HG03196 (cell line): ENCODE measurements at regions not wholly inside any gene's neighbourhood (a gene's known extent, or its start where the extent isn't known, plus 50 kb on each side); places are given as distances from the start of the nearest gene placed in this dataset.

ENCODE experiments used
- ATAC-seq: cut with Tn5 transposase; IDR thresholded peaks from one replicate; pipeline ENCODE4 v1.9.1; 2021; ENCODE audit not compliant: unreplicated experiment

DNA sequence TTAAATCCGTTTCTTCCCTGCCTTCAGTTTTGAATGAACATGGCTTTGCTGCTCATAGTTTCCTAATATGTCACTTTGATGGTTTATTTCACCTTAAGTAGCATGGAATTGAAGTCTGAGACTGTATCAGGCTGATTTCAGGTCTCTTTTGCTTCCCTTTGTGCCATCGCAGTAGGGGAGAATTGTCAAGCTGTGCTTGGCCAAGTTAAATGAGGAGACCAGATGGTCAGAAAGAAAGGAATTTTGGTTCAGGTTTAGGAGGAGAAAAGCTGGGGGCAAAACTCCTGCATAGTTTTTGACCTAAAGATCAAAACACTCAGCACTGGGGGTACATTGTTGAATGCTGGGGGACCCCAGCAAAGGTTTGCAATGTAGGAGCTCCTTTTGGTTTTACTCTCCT lies 398.4 kb downstream of the NUAK1 start:
- ATAC-seq: no peak

DNA sequence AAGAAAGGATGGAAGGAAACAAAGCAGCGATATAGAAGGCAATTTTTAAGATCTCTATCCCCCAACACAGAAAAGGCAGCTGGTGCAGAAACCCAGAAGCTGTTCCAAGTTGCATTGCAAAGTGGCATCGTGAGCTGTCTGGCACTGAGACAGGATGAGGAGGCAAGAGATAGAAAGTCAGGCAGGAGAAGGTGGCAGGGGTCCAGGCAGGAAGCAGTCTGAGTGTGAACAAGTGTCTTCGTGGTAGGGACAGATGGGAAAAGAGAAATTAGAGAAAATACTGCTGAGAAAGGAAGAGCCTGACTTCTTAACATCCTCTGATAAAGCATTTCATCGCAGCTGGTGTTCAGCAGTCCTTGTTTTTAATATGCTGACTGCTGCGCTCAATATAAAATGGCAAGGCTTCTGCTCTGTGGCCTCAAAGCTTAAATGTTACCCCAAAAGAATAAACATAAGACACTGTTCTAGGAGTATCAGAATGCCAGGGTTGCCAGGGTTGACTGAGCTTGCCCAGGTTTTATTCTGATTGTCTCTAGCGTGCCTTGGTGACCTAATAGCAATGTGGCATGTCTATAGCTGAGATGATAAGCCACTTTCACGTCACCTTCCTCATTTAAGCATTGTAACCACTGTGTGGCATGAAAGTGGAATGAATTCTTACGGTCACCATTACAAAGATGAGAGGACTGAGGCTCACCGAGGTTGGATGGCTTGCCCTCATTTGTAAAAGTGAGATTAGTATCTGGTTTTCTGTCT lies 397.6 kb downstream of the NUAK1 start:
- no peak for ATAC-seq

DNA sequence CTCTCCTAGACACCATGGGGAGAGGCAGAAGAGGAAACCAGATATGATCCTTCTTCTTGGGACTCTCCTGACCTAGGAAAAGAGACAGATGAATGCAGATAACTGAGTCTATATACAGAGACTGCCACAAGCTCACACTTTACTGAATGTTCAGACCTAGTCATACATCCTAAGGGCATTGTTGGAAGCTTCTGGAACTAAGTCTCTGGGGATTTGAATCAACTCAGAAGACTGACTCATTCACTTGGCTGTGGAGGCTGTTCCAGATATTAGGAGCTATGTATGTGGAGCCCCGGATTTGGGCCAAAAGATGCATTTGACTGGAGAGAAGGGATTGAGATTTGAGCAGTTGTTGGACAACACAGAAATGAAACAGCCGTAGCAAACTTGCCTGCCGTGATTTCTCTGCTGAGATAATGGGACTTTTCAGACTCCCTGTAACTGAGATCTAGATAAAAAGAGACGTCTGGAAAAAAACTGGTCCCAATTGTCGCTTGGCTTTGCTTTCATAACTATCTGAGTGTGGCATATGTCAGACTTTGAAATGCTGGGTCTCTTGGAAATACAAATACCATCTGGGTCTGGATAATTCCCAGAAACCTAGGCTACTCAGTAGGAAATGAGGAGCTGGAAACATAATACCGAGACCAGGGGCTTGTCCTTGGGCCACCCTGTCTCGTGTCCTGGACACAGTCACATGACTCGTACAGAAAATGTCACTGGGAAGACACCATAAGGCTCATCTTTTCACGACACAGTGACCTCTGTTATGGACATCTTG lies 396.8 kb downstream of the NUAK1 start:
- ATAC-seq: no peak

DNA sequence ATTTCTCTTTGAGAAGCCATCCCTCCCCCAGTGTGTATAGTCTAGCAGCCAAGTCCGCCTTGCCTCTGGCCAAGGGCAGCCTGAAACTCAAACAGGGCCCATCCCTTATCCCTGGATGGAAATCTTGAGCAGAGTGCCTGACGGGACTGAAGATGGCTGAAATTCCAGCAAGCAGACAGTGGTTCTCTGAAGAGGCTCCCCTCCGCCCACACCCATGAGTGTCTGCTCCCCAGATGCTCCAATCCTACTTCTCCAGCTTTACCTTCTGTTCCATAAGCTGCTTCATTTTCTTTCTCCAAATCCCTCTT lies 396.2 kb downstream of the NUAK1 start:
- no peak for ATAC-seq

DNA sequence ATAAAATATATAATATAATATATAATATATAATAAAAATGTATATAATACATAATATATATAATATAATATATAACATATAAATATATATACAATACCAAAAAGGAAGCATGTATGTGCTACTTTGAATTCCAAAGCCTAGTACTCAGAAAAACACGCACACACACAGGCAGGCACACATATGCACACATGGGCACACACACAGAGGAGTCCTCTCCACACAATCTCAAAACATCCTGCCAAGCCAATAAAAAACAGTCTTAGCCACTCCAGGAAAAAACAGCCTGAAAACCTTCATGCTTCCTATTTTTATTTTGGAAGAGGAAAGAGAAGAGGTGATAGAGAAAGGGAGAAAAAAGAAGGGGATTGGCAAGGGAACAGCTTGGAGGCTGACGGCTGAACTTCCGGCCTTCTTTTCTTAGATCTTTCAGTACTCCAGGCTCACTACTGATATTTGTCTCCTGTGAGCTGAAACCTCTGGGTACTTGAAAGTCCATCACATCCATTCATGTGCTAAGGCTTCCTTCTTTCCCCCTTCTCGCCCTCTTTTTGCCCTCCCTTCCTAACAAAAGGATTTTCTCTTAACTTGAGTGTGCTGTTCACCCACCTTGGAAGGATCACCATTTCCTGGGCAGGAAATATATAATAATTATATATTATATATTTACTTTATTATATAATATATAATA lies 394.2 kb downstream of the NUAK1 start:
- ATAC-seq: no peak

DNA sequence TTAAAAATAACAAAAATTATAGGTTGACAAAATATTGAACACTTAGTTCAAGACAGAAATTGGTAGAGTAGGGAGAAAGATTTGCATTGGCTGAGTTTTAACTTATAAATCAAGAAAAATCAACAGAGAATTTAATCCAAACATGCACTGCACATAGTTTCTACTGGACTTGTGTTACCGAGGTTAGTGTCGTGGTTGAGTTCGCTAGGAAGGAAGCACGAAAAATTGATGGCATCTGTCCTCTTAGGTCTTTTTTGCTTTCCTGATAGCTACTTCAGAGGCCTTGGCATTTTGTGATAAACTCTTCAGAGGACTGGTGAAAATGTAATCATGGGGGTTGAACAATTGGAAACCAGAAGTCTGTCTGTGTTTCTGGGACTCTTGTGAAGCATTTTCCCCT lies 392.9 kb downstream of the NUAK1 start:
- no peak for ATAC-seq

DNA sequence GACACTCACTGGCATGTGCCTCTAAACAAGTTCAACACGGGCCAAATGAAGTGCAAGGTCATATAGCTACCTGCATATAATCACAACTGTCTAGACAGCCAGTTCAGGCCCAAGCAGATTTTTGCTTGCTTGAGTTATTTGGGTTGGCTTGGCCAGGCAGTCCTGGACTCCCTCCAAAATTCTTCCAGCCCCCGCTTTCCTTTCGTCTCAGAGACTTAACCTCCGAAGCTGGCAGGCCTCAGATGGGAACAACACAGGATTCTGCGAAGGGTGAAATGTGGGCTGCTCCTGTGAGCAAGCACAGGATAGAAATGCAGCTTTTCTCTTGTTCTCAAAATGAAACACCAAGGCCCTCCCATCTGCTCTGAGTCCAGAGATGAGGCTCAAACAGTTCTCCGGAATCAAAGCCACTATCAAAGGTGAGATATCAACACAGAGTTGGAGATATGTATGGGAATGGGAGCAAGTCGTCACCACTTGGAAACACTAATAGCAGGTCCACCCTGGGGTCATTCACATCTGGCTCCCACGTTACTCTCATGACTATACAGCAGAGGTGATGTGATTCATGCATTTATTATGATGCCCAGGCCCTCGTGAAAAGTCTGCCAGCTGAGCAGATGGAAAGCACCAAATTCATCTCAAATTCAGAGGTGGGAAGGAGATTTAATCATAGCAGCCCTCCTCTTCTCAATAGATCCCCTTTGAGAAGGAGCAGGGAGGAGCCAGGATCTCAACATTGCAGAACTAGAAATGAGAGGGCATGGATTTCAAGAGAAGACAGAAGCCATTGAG lies 389.8 kb downstream of the NUAK1 start:
- ATAC-seq: no peak

DNA sequence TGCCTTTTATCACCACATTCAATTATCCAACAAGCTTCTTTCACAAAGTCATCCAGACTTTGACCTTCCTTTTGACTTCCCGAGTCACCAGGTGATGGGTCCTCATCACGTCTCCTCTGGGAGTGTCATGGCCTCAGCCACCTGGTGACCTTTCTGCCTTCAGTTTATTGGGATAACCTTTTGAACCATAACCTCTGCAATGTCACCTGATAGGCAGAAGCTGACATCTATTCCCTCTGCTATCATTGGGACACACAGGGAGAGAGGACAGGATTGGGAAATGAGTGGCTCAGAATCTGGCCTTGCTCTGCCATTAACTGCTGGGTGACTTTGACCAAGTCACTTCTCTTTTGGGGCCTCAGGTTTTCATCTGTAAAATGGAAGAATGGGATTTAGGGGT lies 388.7 kb downstream of the NUAK1 start:
- no peak for ATAC-seq

DNA sequence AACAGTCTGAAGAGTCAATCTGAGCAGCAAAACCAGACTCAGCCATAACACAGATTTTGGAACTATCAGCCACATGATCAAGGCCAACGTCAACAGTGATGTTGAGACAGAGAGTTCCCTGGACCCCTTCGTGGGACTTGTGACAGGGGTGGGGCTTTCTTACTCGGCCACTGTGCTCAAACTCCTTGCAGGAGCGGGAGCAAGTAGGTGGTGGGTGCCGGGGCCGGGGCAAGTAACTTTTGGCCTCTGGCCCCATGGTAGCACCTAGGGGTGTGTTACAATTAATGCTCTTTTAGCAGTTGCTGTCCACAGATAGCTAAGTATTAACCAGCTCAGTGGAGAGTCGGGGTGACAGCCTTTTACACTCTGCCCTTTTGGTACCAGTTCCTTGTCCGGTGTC lies 384.4 kb downstream of the NUAK1 start:
- no peak for ATAC-seq

DNA sequence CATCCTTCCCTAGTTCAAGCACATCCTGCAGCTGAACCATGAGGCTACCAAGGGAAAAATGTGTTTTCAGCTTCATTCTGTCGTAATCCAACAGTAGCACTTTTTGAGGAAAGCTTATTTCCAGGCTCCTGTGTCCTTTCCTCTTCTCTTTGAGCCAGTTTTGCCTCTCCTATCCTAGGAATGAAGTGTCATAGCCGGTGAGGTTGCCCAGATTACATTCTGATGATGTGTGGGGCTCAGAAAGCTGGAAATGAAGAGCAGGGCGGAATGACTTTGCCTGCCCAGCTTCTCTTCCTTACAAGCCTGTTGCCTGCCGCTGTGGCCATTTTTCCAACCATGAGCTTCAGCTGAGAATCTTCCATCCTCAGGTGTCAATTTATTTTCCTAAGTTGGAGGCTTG lies 381.8 kb downstream of the NUAK1 start:
- no peak for ATAC-seq

DNA sequence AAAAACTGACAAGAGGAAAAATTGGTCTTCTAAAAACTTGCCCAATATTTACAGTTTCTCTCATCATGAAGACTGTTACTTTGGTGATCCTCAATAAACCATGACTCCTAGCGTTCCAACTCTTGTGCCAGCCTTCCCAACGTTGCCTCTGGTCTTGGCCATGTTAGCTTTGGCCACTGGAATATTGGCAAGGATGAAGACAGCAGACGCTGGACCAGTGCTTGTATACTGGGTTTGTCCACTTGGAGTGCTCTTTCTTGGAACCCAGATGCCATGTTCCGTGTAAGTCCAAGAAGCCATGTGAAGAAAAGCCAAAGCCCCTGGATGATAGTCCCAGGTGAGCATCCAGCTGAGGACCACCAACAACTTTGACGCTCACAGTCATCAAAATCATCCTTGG lies 379.6 kb downstream of the NUAK1 start:
- ATAC-seq: no peak

DNA sequence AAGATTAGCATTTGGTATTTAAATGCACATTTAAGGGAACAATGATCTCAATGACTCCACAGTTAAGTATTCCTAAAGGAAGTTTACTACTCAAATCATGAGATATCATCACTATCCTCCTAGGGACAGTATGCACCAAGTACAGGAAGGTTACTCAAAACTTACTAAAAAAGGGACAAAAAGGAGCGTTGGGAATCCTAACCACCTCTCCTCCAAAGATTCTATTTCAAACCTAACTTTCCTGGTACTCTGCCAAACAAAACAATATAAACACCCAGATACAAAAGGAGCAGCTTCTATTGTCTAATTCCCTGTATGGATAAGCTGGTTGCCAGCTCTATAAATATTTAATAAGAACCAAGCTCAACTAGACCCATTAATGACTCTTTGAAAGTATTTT lies 377.7 kb downstream of the NUAK1 start:
- ATAC-seq: no peak

DNA sequence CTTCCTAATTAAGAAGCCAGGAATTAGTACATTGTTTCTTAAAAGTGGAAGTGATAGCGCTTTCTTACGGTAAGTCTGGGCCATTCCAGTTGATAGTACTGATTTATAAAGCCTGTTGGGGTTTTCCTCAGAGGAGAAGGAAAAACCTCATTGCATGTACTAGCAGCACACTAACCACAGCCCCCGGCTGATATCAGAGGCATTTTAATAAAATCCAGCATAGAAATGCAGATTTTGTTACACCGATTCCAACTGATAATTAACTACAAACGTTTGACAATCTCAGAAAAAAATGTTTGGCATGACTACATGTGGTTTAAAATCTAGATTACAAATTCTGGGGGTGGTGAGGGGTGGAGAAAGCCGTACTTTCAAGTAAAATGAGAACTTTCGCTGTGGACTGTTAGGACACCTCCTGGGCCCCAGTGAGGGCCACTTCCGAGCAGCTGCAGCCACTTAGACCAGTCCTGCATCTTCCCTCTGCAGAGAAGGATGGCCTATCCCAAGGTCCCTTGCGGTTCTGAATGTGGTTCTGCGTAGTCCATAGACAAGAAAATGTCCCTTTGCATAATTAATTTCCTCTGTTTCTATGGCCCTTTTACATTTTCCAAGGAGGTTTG lies 374.4 kb downstream of the NUAK1 start:
- ATAC-seq: no peak

DNA sequence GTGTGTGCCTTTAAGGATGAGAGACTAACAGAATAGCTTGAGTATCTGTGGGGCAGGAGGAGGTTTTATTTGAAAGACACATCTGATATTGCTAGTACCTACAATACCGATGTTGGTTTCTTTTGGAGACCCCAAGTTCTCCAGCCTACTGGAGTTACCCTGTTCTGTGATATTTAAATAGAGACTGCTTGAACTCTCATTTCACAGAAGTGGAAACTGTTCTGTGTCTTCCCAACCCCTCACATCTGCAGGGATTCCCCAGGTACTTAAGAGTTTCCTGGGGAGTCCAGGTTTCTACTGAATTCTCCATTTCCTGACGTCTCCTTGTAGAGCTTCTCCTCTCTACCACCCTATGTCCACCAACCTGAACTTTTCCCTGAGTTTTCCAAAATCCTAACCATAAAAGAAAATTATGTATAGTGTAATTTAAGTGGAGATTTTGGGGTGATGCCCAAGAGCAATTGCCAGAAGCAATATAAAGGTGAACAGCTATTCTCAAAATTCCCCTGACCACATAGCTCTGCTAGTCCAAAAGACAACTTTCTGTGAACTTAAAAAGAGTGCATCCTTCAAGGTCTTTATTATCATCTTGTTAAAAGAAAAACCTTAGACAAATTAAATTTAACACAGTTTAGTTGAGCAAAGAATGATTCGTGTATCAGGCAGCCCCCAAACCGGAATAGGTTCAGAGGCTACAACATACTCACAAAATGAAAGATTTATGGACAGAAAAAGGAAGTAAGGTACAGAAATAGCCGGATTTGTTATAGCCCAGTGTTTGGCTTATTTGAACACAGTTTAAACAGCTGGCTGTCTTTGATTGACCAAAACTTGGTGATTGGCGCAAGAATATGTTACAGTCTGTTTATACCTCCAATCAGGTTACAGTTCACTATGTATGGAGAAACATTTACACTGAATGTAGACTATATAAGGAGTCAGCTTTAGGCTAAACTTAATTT lies 373.4 kb downstream of the NUAK1 start:
- no peak for ATAC-seq

DNA sequence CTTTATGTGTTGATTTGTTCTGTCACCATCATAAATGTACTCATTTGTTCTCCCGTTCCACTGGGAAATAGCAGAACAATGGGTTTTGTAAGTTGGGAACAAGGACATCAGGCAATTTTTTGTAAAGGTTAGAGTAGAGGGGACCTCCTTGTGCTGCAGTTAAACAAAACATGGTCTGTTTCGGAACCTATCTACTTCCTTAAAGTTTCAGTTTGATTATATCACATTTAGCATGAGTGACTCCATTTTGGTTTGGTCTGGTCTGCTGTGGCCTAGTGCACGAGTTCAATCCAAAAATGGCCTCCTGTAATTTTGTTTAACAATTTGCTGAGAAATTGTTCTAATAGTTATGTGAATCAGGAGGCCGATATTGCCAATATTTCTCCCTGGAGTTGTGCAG lies 372.7 kb downstream of the NUAK1 start:
- no peak for ATAC-seq

DNA sequence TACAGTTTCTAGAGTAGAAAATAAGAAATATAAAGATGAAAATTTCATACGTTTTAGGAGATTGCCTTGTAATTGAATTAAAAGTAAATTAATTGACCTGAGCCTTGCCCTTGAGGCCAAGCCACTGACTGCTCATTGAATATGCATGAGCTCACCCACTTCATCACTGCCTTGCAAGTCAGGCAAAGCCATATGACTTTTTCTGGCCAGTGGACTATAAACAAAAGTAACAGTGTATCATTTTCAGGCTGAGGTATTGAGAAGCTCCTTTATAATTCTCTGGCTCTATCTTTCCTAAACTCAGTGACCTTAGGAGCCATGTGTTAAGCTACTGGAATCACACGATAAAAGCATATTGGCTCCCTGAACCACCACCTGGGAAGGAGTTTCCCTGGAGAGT lies 369.3 kb downstream of the NUAK1 start:
- ATAC-seq: no peak

DNA sequence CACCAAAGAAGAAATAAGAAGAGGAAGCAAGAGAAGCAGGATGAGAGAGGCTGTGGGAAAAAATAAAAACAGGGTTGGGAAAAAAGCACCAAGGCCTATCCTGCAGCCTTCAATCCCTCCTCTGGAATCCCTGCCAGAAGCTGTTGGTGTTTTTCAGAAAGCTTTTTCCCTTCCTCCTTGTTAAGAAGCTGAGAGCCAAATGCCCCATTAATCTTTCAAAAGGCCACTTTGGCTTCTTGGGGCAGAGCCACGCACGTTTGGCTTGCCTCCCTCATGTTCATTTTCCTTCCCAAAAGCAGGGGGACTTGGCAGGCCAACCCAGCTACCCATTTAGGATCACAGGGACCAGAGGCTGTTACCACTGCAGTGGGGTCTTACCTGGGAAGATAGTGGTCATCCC lies 365.3 kb downstream of the NUAK1 start:
- no peak for ATAC-seq

DNA sequence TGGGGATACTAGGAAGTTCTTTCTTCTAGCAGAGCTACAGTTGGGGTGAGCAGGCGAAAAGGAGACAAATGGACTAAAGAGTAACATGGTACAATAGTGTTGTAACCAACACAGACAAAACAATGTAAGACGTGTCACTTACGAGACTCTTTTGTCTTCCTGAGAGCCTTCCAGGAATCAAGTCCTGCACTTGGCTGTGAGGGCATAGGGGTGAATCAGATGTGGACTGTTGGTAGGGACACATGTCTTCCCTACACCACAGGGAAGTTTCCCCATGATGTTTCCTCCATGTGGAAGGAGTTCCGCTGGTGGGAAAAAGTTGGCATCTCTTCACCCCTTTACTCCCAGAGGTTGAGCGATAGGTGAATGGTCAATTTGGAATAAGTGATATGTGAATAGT lies 364.7 kb downstream of the NUAK1 start:
- ATAC-seq: no peak

DNA sequence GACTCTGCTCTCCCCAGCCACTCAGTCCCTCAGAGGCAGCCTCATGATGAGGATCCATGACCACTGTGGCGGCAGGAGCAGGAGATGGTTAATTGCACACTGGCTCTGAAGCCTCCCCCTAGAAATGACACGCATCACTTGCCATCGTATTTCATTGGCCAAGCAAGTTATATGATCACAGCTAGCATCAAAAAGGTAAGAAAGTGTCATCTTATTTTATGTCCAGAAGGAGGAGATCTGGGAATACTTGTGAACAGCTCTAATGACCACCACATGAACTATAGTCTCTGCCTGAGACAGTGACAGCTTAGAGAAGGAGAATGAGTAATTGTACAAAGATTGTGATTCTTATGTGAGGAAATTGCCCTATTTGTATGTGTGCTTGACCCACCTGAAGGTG lies 363.4 kb downstream of the NUAK1 start:
- no peak for ATAC-seq
